Endothelial cell of umbilical vein (primary cell): ENCODE measurements at regions not wholly inside any gene's neighbourhood (a gene's known extent, or its start where the extent isn't known, plus 50 kb on each side); places are given as distances from the start of the nearest gene placed in this dataset.

Source experiments
- BruUV-seq: library from RNA; stranded (reverse); fragments of 400-500 nt; replicated peaks from 2 replicates; lab custom pipeline; 2021; lab: Mats Ljungman, UMichigan
- CTCF ChIA-PET: fragments of 300-600, 350-600 bp; sonication (Branson Sonifier 250); formaldehyde crosslinking; loops from one replicate; lab custom pipeline; 2021; ENCODE audit warnings: antibody characterized with exemption, inconsistent platforms; lab: Charles Lee
- POLR2A ChIA-PET: fragments of 300-600, 350-600 bp; sonication (Branson Sonifier 250); formaldehyde crosslinking; loops from one replicate; lab custom pipeline; 2021; ENCODE audit warnings: antibody characterized with exemption, inconsistent platforms; lab: Charles Lee
- DNase-seq: peaks from one replicate; pipeline ENCODE4 v3.0.0-alpha.2; 2011; ENCODE audit warnings: low read depth, low spot score
- FAIRE-seq: peaks from 2 replicates; lab custom pipeline; 2011; peaks lifted over from hg19 to GRCh38; lab: Jason Lieb, UNC
- H2AFZ ChIP-seq: 2 replicates; pipeline ENCODE4 v1.6.0; 2012; ENCODE audit warnings: low read depth, low read length, control low read depth, inconsistent platforms
- H3K27ac ChIP-seq: 2 replicates; pipeline ENCODE4 v1.5.1; 2011; ENCODE audit warnings: low read depth, mild to moderate bottlenecking, control low read depth, low read length, moderate library complexity; ENCODE audit not compliant: insufficient read depth
- H3K27me3 ChIP-seq, 2 experiments: 2 replicates each; pipeline versions ENCODE4 v1.6.0 to v1.6.1; 2011; ENCODE audit warnings: low read length in 2 of 2, mixed read lengths in 1 of 2; ENCODE audit not compliant: control insufficient read depth in 2 of 2, insufficient read depth in 2 of 2
- H3K36me3 ChIP-seq, 2 experiments: 2 replicates in 1 of 2; 3 replicates in 1 of 2; pipeline ENCODE4 v1.5.1; 2011; ENCODE audit warnings: low read length in 2 of 2, mild to moderate bottlenecking in 1 of 2, moderate library complexity in 1 of 2; ENCODE audit not compliant: control insufficient read depth in 2 of 2, insufficient read depth in 2 of 2; ENCODE audit errors: extremely low read depth in 1 of 2
- H3K4me1 ChIP-seq: 3 replicates; pipeline ENCODE4 v1.5.1; 2011; ENCODE audit warnings: mild to moderate bottlenecking, low read length; ENCODE audit not compliant: control insufficient read depth, insufficient read depth; ENCODE audit errors: extremely low read depth
- H3K4me2 ChIP-seq: 2 replicates; pipeline ENCODE4 v1.6.1; 2011; ENCODE audit warnings: low read length, control low read depth, mixed read lengths; ENCODE audit not compliant: insufficient read depth
- H3K4me3 ChIP-seq, 3 experiments: fragments of 200-600 bp in 1 of 3; sonication (generic), shearing (Covaris generic) in 1 of 3; replicated peaks in 1 of 3; 2 replicates each; pipeline ENCODE4 v1.5.1; 2011 to 2016; ENCODE audit warnings: control low read depth in 3 of 3, low read length in 3 of 3, mild to moderate bottlenecking in 2 of 3, inconsistent platforms in 1 of 3, low read depth in 1 of 3, moderate library complexity in 1 of 3; ENCODE audit not compliant: insufficient read depth in 1 of 3
- H3K79me2 ChIP-seq: 2 replicates; pipeline ENCODE4 v1.6.0; 2012; ENCODE audit warnings: low read length, inconsistent platforms; ENCODE audit not compliant: control insufficient read depth, insufficient read depth
- H3K9ac ChIP-seq: replicated peaks from 2 replicates; pipeline ENCODE3; 2011; ENCODE audit warnings: low read length, control low read depth; ENCODE audit not compliant: insufficient read depth; ENCODE audit errors: extremely low read depth
- H3K9me1 ChIP-seq: replicated peaks from 3 replicates; pipeline ENCODE4 v1.6.0; 2011; ENCODE audit warnings: mild to moderate bottlenecking, low read length; ENCODE audit not compliant: control insufficient read depth, insufficient read depth; ENCODE audit errors: extremely low read depth
- H3K9me3 ChIP-seq: replicated peaks from 2 replicates; pipeline ENCODE4 v1.5.1; 2012; ENCODE audit warnings: low read length, inconsistent platforms; ENCODE audit not compliant: control insufficient read depth, insufficient read depth
- H4K20me1 ChIP-seq: replicated peaks from 2 replicates; pipeline ENCODE3; 2011; ENCODE audit warnings: mild to moderate bottlenecking, low read length; ENCODE audit not compliant: control insufficient read depth, insufficient read depth; ENCODE audit errors: extremely low read depth
- EZH2 ChIP-seq: IDR thresholded peaks from 2 replicates; pipeline ENCODE4 v1.6.1; 2012; ENCODE audit warnings: borderline replicate concordance, low read depth, mild to moderate bottlenecking, moderate library complexity, low read length, inconsistent platforms; ENCODE audit not compliant: severe bottlenecking
- FOS ChIP-seq: IDR thresholded peaks from 2 replicates; pipeline ENCODE4 v1.6.1; 2011; ENCODE audit warnings: mild to moderate bottlenecking, low read length, moderate library complexity, borderline replicate concordance; ENCODE audit not compliant: insufficient read depth
- GATA2 ChIP-seq: IDR thresholded peaks from 2 replicates; pipeline ENCODE4 v1.7.0; 2011; ENCODE audit warnings: low read depth, mild to moderate bottlenecking, moderate library complexity, mixed read lengths, low read length; ENCODE audit not compliant: insufficient read length, insufficient read depth
- JUN ChIP-seq: IDR thresholded peaks from 2 replicates; pipeline ENCODE4 v1.6.1; 2011; ENCODE audit warnings: borderline replicate concordance, low read depth; ENCODE audit not compliant: insufficient read length, insufficient read depth
- POLR2A ChIP-seq: IDR thresholded peaks from 2 replicates; pipeline ENCODE4 v1.6.1; 2012; ENCODE audit warnings: low read depth, mild to moderate bottlenecking, control low read depth, low read length
- POLR2AphosphoS5 ChIP-seq: IDR thresholded peaks from 2 replicates; pipeline ENCODE4 v1.6.1; 2012; ENCODE audit warnings: low read depth, mild to moderate bottlenecking, control low read depth, low read length, moderate library complexity; ENCODE audit not compliant: insufficient read depth
- dilution Hi-C: fragments of 300-500 bp; cut with MboI; formaldehyde crosslinking; loops from one replicate; pipeline ENCODE4 v1.15.0; 2019; ENCODE audit warnings: low sequenced_read_pairs; ENCODE audit not compliant: extremely low pct_ligation_motif_present
- intact Hi-C: fragments of 100-400 bp; cut with micrococcal nuclease; formaldehyde crosslinking; loops from one replicate; pipeline ENCODE4 v1.10.0; 2022
- TF ChIP-seq, protein P1 (sequence below): IDR thresholded peaks from 2 replicates; pipeline ENCODE4 v1.6.1; 2011; ENCODE audit not compliant: insufficient read depth, insufficient read length
- TF ChIP-seq, protein P2 (sequence below), 2 donors: IDR thresholded peaks; 1 replicate in 1 of 2; 2 replicates in 1 of 2; pipeline ENCODE4 v1.5.1; 2011; ENCODE audit warnings: low read length in 2 of 2, mild to moderate bottlenecking in 2 of 2, moderate library complexity in 2 of 2, control low read depth in 1 of 2, inconsistent platforms in 1 of 2, low read depth in 1 of 2; ENCODE audit not compliant: insufficient read depth in 1 of 2; ENCODE audit errors: extremely low read depth in 1 of 2

DNA sequence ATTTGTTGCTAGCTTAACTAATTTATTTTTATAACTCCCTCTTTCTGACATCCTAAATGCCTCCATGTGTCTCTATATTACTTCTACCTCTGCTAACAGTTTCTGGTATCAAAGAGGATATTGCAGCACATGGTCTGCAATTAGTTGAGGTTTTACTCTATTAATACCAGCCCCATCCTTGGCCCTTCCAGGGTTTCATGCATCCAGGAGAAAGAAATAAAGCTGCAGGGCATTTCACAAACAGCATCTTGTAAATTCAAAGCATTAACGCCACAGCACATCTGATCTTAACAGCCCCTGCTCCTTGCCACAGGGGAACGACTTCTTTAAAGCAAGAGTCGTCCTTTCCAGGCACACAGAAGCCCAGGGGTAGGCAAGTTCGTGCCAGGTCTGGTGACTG is 258.9 kb downstream of the ICOS start:
- Histone ChIP-seq H3K27me3 (peaks cover 9 to 10% of the 10 kb centered on the region in 2 experiments), H4K20me1 (no peaks in the 10 kb centered on the region), H2AFZ (no peak overlapping the region), H3K27ac (no peak overlapping the region), H3K4me3 (no peak overlapping the region), H3K36me3 (no peaks in the 10 kb centered on the region), H3K4me2 (no peak overlapping the region), H3K9ac (no peak overlapping the region), H3K9me3 (no peaks in the 10 kb centered on the region), H3K4me1 (no peaks in the 10 kb centered on the region), H3K9me1 (no peaks in the 10 kb centered on the region), H3K79me2 (no peaks in the 10 kb centered on the region)
- FAIRE-seq (no peak), DNase-seq (no peak)
- no TSS peak for BruUV-seq
- dilution Hi-C loops (no loop called here), intact Hi-C loops (no loop called here)
- ChIA-PET POLR2A (no interaction called here), CTCF (interaction anchor here (1.8 kb wide), 1 partner anchor 17 kb away, joined by 7 read pairs; no protein-coding TSS in a partner anchor)
- TF ChIP-seq, protein P1, sequence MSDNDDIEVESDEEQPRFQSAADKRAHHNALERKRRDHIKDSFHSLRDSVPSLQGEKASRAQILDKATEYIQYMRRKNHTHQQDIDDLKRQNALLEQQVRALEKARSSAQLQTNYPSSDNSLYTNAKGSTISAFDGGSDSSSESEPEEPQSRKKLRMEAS = no peak
- no peak for TF ChIP-seq FOS
- no peak for TF ChIP-seq POLR2AphosphoS5
- TF ChIP-seq, protein P2, sequence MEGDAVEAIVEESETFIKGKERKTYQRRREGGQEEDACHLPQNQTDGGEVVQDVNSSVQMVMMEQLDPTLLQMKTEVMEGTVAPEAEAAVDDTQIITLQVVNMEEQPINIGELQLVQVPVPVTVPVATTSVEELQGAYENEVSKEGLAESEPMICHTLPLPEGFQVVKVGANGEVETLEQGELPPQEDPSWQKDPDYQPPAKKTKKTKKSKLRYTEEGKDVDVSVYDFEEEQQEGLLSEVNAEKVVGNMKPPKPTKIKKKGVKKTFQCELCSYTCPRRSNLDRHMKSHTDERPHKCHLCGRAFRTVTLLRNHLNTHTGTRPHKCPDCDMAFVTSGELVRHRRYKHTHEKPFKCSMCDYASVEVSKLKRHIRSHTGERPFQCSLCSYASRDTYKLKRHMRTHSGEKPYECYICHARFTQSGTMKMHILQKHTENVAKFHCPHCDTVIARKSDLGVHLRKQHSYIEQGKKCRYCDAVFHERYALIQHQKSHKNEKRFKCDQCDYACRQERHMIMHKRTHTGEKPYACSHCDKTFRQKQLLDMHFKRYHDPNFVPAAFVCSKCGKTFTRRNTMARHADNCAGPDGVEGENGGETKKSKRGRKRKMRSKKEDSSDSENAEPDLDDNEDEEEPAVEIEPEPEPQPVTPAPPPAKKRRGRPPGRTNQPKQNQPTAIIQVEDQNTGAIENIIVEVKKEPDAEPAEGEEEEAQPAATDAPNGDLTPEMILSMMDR (IDR thresholded peaks at IDR 0.05; ENCODE audit: extremely low read depth in 1 of 2, insufficient read depth in 1 of 2, low read depth in 1 of 2, low read length in 2 of 2) = no peak
- no peak for TF ChIP-seq GATA2
- TF ChIP-seq JUN = no peak
- no peak for TF ChIP-seq POLR2A
- TF ChIP-seq EZH2 = no peak
